ENCODE measurements at regions not wholly inside any gene's neighbourhood (a gene's known extent, or its start where the extent isn't known, plus 50 kb on each side); places are given as distances from the start of the nearest gene placed in this dataset.
"Not testable (repeated sequence)": the region's sequence is repeated elsewhere in the genome, so short reads cannot be mapped to it uniquely, and the experiment has no call there.

DNA sequence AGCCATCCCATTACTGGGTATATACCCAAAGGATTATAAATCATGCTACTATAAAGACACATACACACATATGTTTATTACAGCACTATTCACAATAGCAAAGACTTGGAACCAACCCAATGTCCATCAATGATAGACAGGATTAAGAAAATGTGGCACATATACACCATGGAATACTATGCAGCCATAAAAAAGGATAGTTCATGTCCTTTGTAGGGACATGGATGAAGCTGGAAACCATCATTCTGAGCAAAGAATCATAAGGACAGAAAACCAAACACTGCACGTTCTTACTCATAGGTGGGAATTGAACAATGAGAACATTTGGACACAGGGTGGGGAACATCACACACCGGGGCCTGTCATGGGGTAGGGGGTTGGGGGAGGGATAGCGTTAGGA, 60.3 kb upstream of the NMU start:
- ATAC-seq (ENCODE audit: low FRiP score), result not testable (repeated sequence)

GRCh38 chr4:55706541-55706940, 70.4 kb upstream of the NMU start:
- TF ChIP-seq, protein P1, sequence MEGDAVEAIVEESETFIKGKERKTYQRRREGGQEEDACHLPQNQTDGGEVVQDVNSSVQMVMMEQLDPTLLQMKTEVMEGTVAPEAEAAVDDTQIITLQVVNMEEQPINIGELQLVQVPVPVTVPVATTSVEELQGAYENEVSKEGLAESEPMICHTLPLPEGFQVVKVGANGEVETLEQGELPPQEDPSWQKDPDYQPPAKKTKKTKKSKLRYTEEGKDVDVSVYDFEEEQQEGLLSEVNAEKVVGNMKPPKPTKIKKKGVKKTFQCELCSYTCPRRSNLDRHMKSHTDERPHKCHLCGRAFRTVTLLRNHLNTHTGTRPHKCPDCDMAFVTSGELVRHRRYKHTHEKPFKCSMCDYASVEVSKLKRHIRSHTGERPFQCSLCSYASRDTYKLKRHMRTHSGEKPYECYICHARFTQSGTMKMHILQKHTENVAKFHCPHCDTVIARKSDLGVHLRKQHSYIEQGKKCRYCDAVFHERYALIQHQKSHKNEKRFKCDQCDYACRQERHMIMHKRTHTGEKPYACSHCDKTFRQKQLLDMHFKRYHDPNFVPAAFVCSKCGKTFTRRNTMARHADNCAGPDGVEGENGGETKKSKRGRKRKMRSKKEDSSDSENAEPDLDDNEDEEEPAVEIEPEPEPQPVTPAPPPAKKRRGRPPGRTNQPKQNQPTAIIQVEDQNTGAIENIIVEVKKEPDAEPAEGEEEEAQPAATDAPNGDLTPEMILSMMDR (IDR thresholded peaks at IDR 0.05), result no peak
- DNase-seq (ENCODE audit: low spot score), result no peak
- no peak for ATAC-seq (ENCODE audit: low FRiP score)

More for the DNA sequence above, 60.3 kb upstream of the NMU start:
- DNase-seq (ENCODE audit: low spot score), result not testable (repeated sequence)

GRCh38 chr4:55707507-55707906, 71.4 kb upstream of the NMU start:
- DNase-seq (ENCODE audit: low spot score) (no peak), ATAC-seq (ENCODE audit: low FRiP score) (no peak)
- TF ChIP-seq, protein P1 (IDR thresholded peaks at IDR 0.05), result no peak

DNA sequence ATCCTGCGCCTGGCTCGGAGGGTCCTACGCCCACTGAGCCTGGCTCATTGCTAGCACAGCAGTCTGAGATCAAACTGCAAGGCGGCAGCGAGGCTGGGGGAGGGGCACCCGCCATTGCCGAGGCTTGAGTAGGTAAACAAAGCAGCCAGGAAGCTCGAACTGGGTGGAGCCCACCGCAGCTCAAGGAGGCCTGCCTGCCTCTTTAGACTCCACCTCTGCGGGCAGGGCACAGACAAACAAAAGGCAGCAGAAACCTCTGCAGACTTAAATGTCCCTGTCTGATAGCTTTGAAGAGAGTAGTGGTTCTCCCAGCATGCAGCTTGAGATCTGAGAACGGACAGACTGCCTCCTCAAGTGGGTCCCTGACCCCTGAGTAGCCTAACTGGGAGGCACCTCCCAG, 71.9 kb upstream of the NMU start:
- ATAC-seq (ENCODE audit: low FRiP score); DNase-seq (ENCODE audit: low spot score): not testable (repeated sequence)

- ATAC-seq (ENCODE audit: low FRiP score), result not testable (repeated sequence)
Measured at GRCh38 chr4:55712835-55713234, 76.7 kb upstream of the NMU start.

GRCh38 chr4:55721651-55722050, 85.6 kb upstream of the NMU start:
- TF ChIP-seq, protein P1 (IDR thresholded peaks at IDR 0.05), result no peak
- ATAC-seq (ENCODE audit: low FRiP score) (no peak), DNase-seq (ENCODE audit: low spot score) (no peak)

More at GRCh38 chr4:55712835-55713234, 76.7 kb upstream of the NMU start:
- not testable (repeated sequence) for DNase-seq (ENCODE audit: low spot score)

- ATAC-seq (ENCODE audit: low FRiP score), result no peak
- TF ChIP-seq, protein P1 (IDR thresholded peaks at IDR 0.05), result no peak
Measured at GRCh38 chr4:55722132-55722531, 86.0 kb upstream of the NMU start.

DNA sequence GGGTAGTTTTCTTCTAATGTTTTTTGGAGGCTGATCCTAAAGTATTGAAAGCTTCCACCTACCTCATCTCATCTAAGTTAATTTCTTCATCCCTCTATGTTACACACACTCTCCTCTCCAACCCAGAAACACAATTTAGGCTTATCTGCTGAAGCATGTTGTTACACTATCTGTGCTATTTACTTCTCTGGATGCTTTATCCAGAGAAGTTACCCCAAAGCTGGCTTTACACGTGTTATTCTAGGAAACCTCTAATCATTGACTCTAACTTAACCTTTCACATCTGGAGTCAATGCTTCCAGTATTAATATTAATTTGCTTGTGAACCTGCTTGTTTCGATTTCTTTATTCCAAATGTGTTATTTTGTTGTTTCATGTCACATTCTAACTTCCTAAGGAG, 87.3 kb upstream of the NMU start:
- DNase-seq (ENCODE audit: low spot score) (no peak), ATAC-seq (ENCODE audit: low FRiP score) (no peak)
- TF ChIP-seq, protein P1 (IDR thresholded peaks at IDR 0.05), result no peak

More at GRCh38 chr4:55722132-55722531, 86.0 kb upstream of the NMU start:
- no peak for DNase-seq (ENCODE audit: low spot score)

GRCh38 chr4:55725057-55725456, 89.0 kb upstream of the NMU start:
- DNase-seq (ENCODE audit: low spot score) (no peak), ATAC-seq (ENCODE audit: low FRiP score) (no peak)
- TF ChIP-seq, protein P1 (IDR thresholded peaks at IDR 0.05), result no peak

Measured in omental fat pad (tissue), 3 donors.